ENCODE measurements at regions not wholly inside any gene's neighbourhood (a gene's known extent, or its start where the extent isn't known, plus 50 kb on each side); places are given as distances from the start of the nearest gene placed in this dataset.

DNA sequence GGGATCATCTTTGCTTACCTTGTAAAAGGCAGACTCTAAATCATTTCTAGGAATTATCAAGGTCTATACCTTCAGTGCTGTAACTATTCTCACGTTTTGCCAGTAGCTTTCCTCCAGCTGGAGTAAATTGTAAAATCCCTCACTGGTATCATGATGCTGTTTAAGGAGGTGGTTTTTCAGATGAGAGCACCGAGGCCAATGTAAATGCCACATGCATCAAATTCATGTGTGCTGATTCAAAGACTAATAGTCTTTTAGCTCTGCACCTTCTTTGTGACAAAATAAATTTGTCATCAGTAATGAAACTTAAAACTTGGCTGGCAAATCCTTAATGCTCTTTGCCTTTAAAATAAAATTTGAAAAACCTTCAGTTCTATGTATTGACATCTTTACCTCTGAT is 503.8 kb downstream of the SETD4 start:
- no peak for TF ChIP-seq HDAC2 (IDR thresholded peaks at IDR 0.05)
- TF ChIP-seq, protein P1, sequence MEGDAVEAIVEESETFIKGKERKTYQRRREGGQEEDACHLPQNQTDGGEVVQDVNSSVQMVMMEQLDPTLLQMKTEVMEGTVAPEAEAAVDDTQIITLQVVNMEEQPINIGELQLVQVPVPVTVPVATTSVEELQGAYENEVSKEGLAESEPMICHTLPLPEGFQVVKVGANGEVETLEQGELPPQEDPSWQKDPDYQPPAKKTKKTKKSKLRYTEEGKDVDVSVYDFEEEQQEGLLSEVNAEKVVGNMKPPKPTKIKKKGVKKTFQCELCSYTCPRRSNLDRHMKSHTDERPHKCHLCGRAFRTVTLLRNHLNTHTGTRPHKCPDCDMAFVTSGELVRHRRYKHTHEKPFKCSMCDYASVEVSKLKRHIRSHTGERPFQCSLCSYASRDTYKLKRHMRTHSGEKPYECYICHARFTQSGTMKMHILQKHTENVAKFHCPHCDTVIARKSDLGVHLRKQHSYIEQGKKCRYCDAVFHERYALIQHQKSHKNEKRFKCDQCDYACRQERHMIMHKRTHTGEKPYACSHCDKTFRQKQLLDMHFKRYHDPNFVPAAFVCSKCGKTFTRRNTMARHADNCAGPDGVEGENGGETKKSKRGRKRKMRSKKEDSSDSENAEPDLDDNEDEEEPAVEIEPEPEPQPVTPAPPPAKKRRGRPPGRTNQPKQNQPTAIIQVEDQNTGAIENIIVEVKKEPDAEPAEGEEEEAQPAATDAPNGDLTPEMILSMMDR (IDR thresholded peaks at IDR 0.05) = no peak
- TF ChIP-seq RNF2 (IDR thresholded peaks at IDR 0.05; ENCODE audit: borderline replicate concordance, low read depth) = no peak
- no peak for TF ChIP-seq RCOR1 (IDR thresholded peaks at IDR 0.05; ENCODE audit: low read depth, low read length)
- TF ChIP-seq, protein P2, sequence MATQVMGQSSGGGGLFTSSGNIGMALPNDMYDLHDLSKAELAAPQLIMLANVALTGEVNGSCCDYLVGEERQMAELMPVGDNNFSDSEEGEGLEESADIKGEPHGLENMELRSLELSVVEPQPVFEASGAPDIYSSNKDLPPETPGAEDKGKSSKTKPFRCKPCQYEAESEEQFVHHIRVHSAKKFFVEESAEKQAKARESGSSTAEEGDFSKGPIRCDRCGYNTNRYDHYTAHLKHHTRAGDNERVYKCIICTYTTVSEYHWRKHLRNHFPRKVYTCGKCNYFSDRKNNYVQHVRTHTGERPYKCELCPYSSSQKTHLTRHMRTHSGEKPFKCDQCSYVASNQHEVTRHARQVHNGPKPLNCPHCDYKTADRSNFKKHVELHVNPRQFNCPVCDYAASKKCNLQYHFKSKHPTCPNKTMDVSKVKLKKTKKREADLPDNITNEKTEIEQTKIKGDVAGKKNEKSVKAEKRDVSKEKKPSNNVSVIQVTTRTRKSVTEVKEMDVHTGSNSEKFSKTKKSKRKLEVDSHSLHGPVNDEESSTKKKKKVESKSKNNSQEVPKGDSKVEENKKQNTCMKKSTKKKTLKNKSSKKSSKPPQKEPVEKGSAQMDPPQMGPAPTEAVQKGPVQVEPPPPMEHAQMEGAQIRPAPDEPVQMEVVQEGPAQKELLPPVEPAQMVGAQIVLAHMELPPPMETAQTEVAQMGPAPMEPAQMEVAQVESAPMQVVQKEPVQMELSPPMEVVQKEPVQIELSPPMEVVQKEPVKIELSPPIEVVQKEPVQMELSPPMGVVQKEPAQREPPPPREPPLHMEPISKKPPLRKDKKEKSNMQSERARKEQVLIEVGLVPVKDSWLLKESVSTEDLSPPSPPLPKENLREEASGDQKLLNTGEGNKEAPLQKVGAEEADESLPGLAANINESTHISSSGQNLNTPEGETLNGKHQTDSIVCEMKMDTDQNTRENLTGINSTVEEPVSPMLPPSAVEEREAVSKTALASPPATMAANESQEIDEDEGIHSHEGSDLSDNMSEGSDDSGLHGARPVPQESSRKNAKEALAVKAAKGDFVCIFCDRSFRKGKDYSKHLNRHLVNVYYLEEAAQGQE (IDR thresholded peaks at IDR 0.05) = no peak

Measured in A549 (cell line).